Endodermal cell (in vitro differentiated cells): ENCODE measurements at regions not wholly inside any gene's neighbourhood (a gene's known extent, or its start where the extent isn't known, plus 50 kb on each side); places are given as distances from the start of the nearest gene placed in this dataset.
A peak's percentile ranks its signal among the peaks of the same experiment; 100 is the strongest.

ENCODE experiments used
- DNase-seq: peaks from one replicate; pipeline ENCODE4 v3.0.0-alpha.2; 2017
- H3K27ac ChIP-seq: 2 replicates; pipeline ENCODE4 v1.5.1; 2013; ENCODE audit warnings: mild to moderate bottlenecking, low read depth, low read length, moderate library complexity
- H3K27me3 ChIP-seq: 2 replicates; pipeline ENCODE4 v1.6.1; 2013; ENCODE audit warnings: mild to moderate bottlenecking, low read length, moderate library complexity; ENCODE audit not compliant: insufficient read depth, control insufficient read depth, poor library complexity, severe bottlenecking
- H3K36me3 ChIP-seq: 2 replicates; pipeline ENCODE4 v1.7.0; 2013; ENCODE audit warnings: mild to moderate bottlenecking, low read length, moderate library complexity; ENCODE audit not compliant: control insufficient read depth, insufficient read depth
- H3K4me1 ChIP-seq: one replicate; pipeline ENCODE4 v1.7.0; 2013; ENCODE audit warnings: low read length; ENCODE audit not compliant: control insufficient read depth, insufficient read depth
- H3K4me3 ChIP-seq: 2 replicates; pipeline ENCODE4 v1.5.1; 2013; ENCODE audit warnings: mild to moderate bottlenecking, low read length, moderate library complexity
- H3K9ac ChIP-seq: 2 replicates; pipeline ENCODE4 v1.6.1; 2013; ENCODE audit warnings: mild to moderate bottlenecking, low read length, moderate library complexity; ENCODE audit not compliant: poor library complexity, severe bottlenecking; ENCODE audit errors: extremely low read depth
- H3K9me3 ChIP-seq: 2 replicates; pipeline ENCODE4 v1.6.1; 2013; ENCODE audit warnings: mild to moderate bottlenecking, low read length, moderate library complexity; ENCODE audit not compliant: control insufficient read depth
- H3K27ac Mint-ChIP-seq: 2 replicates; pipeline ENCODE4 v1.8.0; 2020; ENCODE audit warnings: mixed read lengths
- H3K27me3 Mint-ChIP-seq: 2 replicates; pipeline ENCODE4 v1.8.0; 2021; ENCODE audit warnings: mild to moderate bottlenecking, mixed read lengths; ENCODE audit not compliant: insufficient read depth
- H3K36me3 Mint-ChIP-seq: 2 replicates; pipeline ENCODE4 v1.8.0; 2020; ENCODE audit warnings: low read depth, mixed read lengths
- H3K4me1 Mint-ChIP-seq: 2 replicates; pipeline ENCODE4 v1.8.0; 2020; ENCODE audit warnings: mixed read lengths
- H3K4me3 Mint-ChIP-seq: 2 replicates; pipeline ENCODE4 v1.8.0; 2020; ENCODE audit warnings: mild to moderate bottlenecking, moderate library complexity, mixed read lengths
- H3K9me3 Mint-ChIP-seq: 2 replicates; pipeline ENCODE4 v1.8.0; 2020; ENCODE audit warnings: mild to moderate bottlenecking, mixed read lengths
- WGBS, 2 experiments: methylation state at CpG; one replicate each; pipeline versions ENCODE4 v1.1.5 to v1.1.7; 2013; ENCODE audit warnings: missing lambda C conversion rate in 2 of 2, mixed read lengths in 1 of 2; ENCODE audit not compliant: insufficient coverage in 1 of 2, insufficient read length in 1 of 2; 5-methylcytosine and 5-hydroxymethylcytosine counted together
- TF ChIP-seq, protein P1 (sequence below): fragments of 200-600 bp; sonication (generic); conservative IDR thresholded peaks from 2 replicates; pipeline ENCODE4 v1.5.0; 2021; ENCODE audit warnings: antibody characterized with exemption, mild to moderate bottlenecking

DNA sequence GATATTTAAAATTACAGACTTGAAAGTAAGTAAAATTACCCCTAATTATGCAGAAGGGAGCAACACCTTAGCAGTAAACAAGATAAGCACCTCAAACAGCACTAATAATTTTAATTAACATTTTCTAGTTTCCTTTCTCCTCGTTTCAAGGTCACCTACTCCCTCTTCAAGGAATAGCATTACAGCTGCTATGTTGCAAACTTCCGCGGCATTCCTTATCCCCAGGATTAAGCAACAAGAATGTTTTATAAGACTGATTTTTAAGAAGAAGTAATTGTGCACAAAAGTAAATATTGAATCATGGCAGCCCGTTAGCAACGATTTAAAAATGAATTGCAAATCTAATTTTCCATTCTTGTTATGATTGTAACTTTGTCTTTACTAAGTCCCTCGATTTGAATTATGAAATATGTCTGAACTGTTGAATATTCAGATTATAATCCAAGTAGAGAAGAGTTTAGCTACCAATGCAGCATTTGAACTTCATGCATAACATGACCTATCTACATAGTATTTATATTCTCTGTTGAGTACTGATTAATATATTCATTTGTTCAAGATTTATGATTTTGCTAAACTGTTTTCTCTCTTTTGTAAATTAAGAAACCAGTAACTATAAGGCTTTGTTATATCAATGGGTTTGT is 593.5 kb upstream of the MGMT start:
- Histone ChIP-seq H3K4me1 (no peaks in the 10 kb centered on the region), H3K27me3 (no peaks in the 10 kb centered on the region), H3K9ac (no peak overlapping the region), H3K9me3 (no peaks in the 10 kb centered on the region), H3K36me3 (no peaks in the 10 kb centered on the region), H3K4me3 (no peak overlapping the region), H3K27ac (no peak overlapping the region)
- Mint-ChIP-seq H3K27me3 (no peaks in the 10 kb centered on the region), H3K27ac (no peak overlapping the region), H3K36me3 (no peaks in the 10 kb centered on the region), H3K4me3 (no peak overlapping the region), H3K9me3 (no peaks in the 10 kb centered on the region), H3K4me1 (peaks cover 2% of the 10 kb centered on the region)
- peak; percentile 5 for DNase-seq
- WGBS, 2 experiments = 91 to 92% methylated on average over 2 to 6 of the region's 6 CpGs
- TF ChIP-seq, protein P1, sequence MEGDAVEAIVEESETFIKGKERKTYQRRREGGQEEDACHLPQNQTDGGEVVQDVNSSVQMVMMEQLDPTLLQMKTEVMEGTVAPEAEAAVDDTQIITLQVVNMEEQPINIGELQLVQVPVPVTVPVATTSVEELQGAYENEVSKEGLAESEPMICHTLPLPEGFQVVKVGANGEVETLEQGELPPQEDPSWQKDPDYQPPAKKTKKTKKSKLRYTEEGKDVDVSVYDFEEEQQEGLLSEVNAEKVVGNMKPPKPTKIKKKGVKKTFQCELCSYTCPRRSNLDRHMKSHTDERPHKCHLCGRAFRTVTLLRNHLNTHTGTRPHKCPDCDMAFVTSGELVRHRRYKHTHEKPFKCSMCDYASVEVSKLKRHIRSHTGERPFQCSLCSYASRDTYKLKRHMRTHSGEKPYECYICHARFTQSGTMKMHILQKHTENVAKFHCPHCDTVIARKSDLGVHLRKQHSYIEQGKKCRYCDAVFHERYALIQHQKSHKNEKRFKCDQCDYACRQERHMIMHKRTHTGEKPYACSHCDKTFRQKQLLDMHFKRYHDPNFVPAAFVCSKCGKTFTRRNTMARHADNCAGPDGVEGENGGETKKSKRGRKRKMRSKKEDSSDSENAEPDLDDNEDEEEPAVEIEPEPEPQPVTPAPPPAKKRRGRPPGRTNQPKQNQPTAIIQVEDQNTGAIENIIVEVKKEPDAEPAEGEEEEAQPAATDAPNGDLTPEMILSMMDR = no peak

DNA sequence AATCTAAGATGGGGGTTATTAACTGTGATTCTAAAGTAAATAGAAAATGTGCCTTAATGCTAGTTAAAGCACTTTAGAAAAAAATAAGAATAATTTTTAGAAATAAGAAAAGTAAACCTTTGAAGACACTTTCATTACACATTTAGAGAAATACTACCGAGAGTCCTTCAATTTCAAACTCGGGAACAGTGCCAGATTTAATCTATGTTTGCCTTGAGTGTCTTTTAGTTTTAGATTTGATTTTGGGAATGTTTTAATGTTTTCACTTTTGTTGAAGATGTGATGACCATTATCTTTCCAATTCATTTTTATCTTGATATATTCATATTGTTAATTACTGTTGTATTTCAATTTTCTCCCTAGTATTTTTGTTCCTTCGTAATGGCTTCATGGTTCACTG is 592.7 kb upstream of the MGMT start:
- H3K36me3 ChIP-seq = no peaks in the 10 kb centered on the region
- H3K27ac ChIP-seq = no peak overlapping the region
- TF ChIP-seq, protein P1 = no peak
- WGBS, 2 experiments = 90 to 100% methylated on average over 2 to 3 of the region's 3 CpGs
- Mint-ChIP-seq H3K4me1 (peaks cover 2% of the 10 kb centered on the region), H3K36me3 (no peaks in the 10 kb centered on the region), H3K4me3 (no peak overlapping the region), H3K9me3 (no peaks in the 10 kb centered on the region), H3K27me3 (no peaks in the 10 kb centered on the region), H3K27ac (no peak overlapping the region)
- no peaks in the 10 kb centered on the region for H3K4me1 ChIP-seq
- H3K9me3 ChIP-seq = no peaks in the 10 kb centered on the region
- no peaks in the 10 kb centered on the region for H3K27me3 ChIP-seq
- no peak for DNase-seq
- H3K9ac ChIP-seq = no peak overlapping the region
- no peak overlapping the region for H3K4me3 ChIP-seq

DNA sequence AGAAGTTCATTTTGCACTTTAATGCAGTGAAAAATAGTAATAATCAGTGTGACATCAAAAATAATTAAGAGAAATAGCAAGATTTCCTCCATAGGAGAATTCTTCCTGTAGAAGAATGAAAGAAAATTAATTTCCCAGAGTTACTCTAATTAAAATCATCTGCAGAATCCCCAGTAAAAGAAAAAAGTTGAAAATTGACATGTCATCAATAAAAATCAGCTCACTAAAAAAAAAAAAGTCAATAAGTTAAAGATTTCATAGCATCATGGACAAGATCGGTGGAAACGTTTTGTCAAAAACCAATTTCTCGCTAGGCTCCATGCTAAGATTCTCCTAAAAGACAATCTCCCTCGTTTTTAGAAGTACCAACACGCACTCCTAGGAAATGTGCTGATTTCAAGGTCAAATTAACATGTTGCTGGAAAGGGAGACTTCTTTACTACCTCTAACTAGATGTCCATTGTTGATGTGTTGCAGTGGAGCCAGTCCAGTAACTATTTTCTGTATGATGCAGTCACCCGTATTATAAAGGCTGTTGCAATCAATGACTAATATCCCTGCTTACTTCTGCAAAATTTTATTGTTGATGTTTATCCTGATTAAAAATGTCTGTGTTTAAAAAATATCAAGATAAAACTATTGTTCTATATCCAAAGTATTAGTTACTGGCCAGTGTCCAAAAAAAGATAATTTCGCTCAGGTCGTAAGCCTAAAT is 591.9 kb upstream of the MGMT start:
- peaks cover 2% of the 10 kb centered on the region for H3K4me1 Mint-ChIP-seq
- H3K4me3 ChIP-seq = no peak overlapping the region
- TF ChIP-seq, protein P1 = no peak
- no peaks in the 10 kb centered on the region for H3K36me3 ChIP-seq
- H3K4me3 Mint-ChIP-seq = no peak overlapping the region
- no peak overlapping the region for H3K27ac Mint-ChIP-seq
- no peaks in the 10 kb centered on the region for H3K27me3 ChIP-seq
- no peak overlapping the region for H3K9ac ChIP-seq
- no peak overlapping the region for H3K27ac ChIP-seq
- no peaks in the 10 kb centered on the region for H3K27me3 Mint-ChIP-seq
- H3K36me3 Mint-ChIP-seq = no peaks in the 10 kb centered on the region
- H3K4me1 ChIP-seq = no peaks in the 10 kb centered on the region
- no peaks in the 10 kb centered on the region for H3K9me3 ChIP-seq
- H3K9me3 Mint-ChIP-seq = no peaks in the 10 kb centered on the region
- WGBS, 2 experiments = 95 to 100% methylated on average over 1 to 8 of the region's 8 CpGs
- DNase-seq = peak; percentile 6
